AG10803 (cell line): ENCODE measurements at regions not wholly inside any gene's neighbourhood (a gene's known extent, or its start where the extent isn't known, plus 50 kb on each side); places are given as distances from the start of the nearest gene placed in this dataset.

Experiments used
- DNase-seq: peaks from one replicate; pipeline ENCODE4 v3.0.0; 2010; ENCODE audit warnings: low read depth
- H3K4me3 ChIP-seq: 2 replicates; pipeline ENCODE4 v1.5.1; 2011; ENCODE audit warnings: mild to moderate bottlenecking, low read length, control low read depth
- CTCF ChIP-seq: conservative IDR thresholded peaks from 2 replicates; pipeline ENCODE4 v1.5.1; 2011; ENCODE audit warnings: mild to moderate bottlenecking, low read length, control low read depth, inconsistent platforms

GRCh38 chr11:97498891-97499290 lies 1109.1 kb downstream of the JRKL start:
- no peak overlapping the region for H3K4me3 ChIP-seq
- no peak for TF ChIP-seq CTCF
- no peak for DNase-seq

- H3K4me3 ChIP-seq, result no peak overlapping the region
- no peak for DNase-seq
- TF ChIP-seq CTCF, result no peak
Measured at GRCh38 chr11:97502201-97502600, 1112.4 kb downstream of the JRKL start.

GRCh38 chr11:97506076-97506759 lies 1116.4 kb downstream of the JRKL start:
- no peak overlapping the region for H3K4me3 ChIP-seq
- TF ChIP-seq CTCF, result no peak
- no peak for DNase-seq

- DNase-seq, result no peak
- H3K4me3 ChIP-seq, result no peak overlapping the region
- no peak for TF ChIP-seq CTCF
Measured at GRCh38 chr11:97514446-97514845, 1124.6 kb downstream of the JRKL start.

GRCh38 chr11:97516688-97517087 lies 1126.9 kb downstream of the JRKL start:
- TF ChIP-seq CTCF, result no peak
- H3K4me3 ChIP-seq, result no peak overlapping the region
- DNase-seq, result no peak

- no peak overlapping the region for H3K4me3 ChIP-seq
- no peak for TF ChIP-seq CTCF
- DNase-seq, result no peak
Measured at GRCh38 chr11:97525273-97525672, 1135.5 kb downstream of the JRKL start.

GRCh38 chr11:97537407-97538150 lies 1147.8 kb downstream of the JRKL start:
- H3K4me3 ChIP-seq, result no peak overlapping the region
- DNase-seq, result no peak
- no peak for TF ChIP-seq CTCF
